IMR-90 (cell line): ENCODE measurements at regions not wholly inside any gene's neighbourhood (a gene's known extent, or its start where the extent isn't known, plus 50 kb on each side); places are given as distances from the start of the nearest gene placed in this dataset.

ENCODE experiments used
- BHLHE40 ChIP-seq: fragments of 150-350 bp; IDR thresholded peaks from 2 replicates; pipeline ENCODE4 v1.6.1; 2016; ENCODE audit warnings: mild to moderate bottlenecking, low read depth, low read length
- ELK1 ChIP-seq: fragments of 150-350 bp; IDR thresholded peaks from 2 replicates; pipeline ENCODE4 v1.6.1; 2016; ENCODE audit warnings: low read depth, mild to moderate bottlenecking, low read length, moderate library complexity, borderline replicate concordance
- MXI1 ChIP-seq: IDR thresholded peaks from 2 replicates; pipeline ENCODE4 v1.6.1; 2012; ENCODE audit warnings: low read depth, mild to moderate bottlenecking, low read length, moderate library complexity, borderline replicate concordance
- POLR2A ChIP-seq: IDR thresholded peaks from 2 replicates; pipeline ENCODE4 v1.6.1; 2012; ENCODE audit warnings: mild to moderate bottlenecking, low read depth, low read length
- RAD21 ChIP-seq: IDR thresholded peaks from 2 replicates; pipeline ENCODE4 v1.6.1; 2012; ENCODE audit warnings: low read length, improper control_type of control experiment
- RCOR1 ChIP-seq: IDR thresholded peaks from 2 replicates; pipeline ENCODE4 v1.6.1; 2012; ENCODE audit warnings: mild to moderate bottlenecking, low read length, improper control_type of control experiment; ENCODE audit not compliant: insufficient replicate concordance
- RFX5 ChIP-seq: IDR thresholded peaks from 2 replicates; pipeline ENCODE4 v1.8.0; 2012; ENCODE audit warnings: low read depth, mild to moderate bottlenecking, low read length, moderate library complexity
- SMC3 ChIP-seq: fragments of 150-350 bp; IDR thresholded peaks from 2 replicates; pipeline ENCODE4 v1.6.1; 2016; ENCODE audit warnings: low read depth, mild to moderate bottlenecking, antibody characterized with exemption, low read length, moderate library complexity
- TF ChIP-seq, protein P1 (sequence below): conservative IDR thresholded peaks from 2 replicates; pipeline ENCODE4 v1.5.1; 2012; ENCODE audit warnings: mild to moderate bottlenecking, low read depth, low read length, improper control_type of control experiment

DNA sequence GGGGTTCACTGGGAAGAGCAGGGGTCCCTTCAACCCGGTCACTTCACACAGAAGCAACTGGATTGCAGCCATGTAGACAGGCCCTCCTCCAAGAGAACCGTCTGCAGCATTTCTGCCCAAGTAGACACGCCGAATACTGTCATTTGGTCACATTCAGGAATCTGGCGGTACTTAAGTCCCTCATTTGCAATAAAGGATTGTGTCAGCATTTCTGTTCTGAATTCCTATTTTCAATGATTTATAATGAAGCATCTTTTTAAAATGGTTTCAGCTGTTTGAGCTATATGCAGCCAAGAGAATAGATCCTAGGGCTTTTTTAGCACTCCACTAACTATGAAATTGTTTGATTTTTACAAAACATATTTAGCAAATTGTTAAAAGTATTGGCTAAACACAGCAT, 143.5 kb upstream of the SOX1 start:
- no peak for TF ChIP-seq BHLHE40
- TF ChIP-seq RCOR1: no peak
- TF ChIP-seq, protein P1, sequence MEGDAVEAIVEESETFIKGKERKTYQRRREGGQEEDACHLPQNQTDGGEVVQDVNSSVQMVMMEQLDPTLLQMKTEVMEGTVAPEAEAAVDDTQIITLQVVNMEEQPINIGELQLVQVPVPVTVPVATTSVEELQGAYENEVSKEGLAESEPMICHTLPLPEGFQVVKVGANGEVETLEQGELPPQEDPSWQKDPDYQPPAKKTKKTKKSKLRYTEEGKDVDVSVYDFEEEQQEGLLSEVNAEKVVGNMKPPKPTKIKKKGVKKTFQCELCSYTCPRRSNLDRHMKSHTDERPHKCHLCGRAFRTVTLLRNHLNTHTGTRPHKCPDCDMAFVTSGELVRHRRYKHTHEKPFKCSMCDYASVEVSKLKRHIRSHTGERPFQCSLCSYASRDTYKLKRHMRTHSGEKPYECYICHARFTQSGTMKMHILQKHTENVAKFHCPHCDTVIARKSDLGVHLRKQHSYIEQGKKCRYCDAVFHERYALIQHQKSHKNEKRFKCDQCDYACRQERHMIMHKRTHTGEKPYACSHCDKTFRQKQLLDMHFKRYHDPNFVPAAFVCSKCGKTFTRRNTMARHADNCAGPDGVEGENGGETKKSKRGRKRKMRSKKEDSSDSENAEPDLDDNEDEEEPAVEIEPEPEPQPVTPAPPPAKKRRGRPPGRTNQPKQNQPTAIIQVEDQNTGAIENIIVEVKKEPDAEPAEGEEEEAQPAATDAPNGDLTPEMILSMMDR: no peak
- TF ChIP-seq RFX5: no peak
- no peak for TF ChIP-seq POLR2A
- no peak for TF ChIP-seq ELK1
- TF ChIP-seq RAD21: no peak
- no peak for TF ChIP-seq SMC3
- no peak for TF ChIP-seq MXI1
